GM21717 (cell line): ENCODE measurements at regions not wholly inside any gene's neighbourhood (a gene's known extent, or its start where the extent isn't known, plus 50 kb on each side); places are given as distances from the start of the nearest gene placed in this dataset.

Source experiments
- ATAC-seq: cut with Tn5 transposase; IDR thresholded peaks from one replicate; pipeline ENCODE4 v1.9.1; 2021; ENCODE audit warnings: mild to moderate bottlenecking, moderate library complexity; ENCODE audit not compliant: unreplicated experiment

- no peak for ATAC-seq
Observed at GRCh38 chr11:106399076-106399511, 321.6 kb downstream of the AASDHPPT start.

GRCh38 chr11:106399624-106400023 lies 322.2 kb downstream of the AASDHPPT start:
- no peak for ATAC-seq

GRCh38 chr11:106400949-106401570 lies 323.6 kb downstream of the AASDHPPT start:
- ATAC-seq = no peak

- no peak for ATAC-seq
Observed at GRCh38 chr11:106403751-106404150, 326.3 kb downstream of the AASDHPPT start.

GRCh38 chr11:106409222-106409621 lies 331.8 kb downstream of the AASDHPPT start:
- no peak for ATAC-seq

GRCh38 chr11:106409671-106410070 lies 332.2 kb downstream of the AASDHPPT start:
- ATAC-seq = no peak

- no peak for ATAC-seq
Observed at GRCh38 chr11:106410902-106411301, 333.4 kb downstream of the AASDHPPT start.

- no peak for ATAC-seq
Observed at GRCh38 chr11:106413222-106413621, 335.8 kb downstream of the AASDHPPT start.

- no peak for ATAC-seq
Observed at GRCh38 chr11:106415510-106415909, 338.0 kb downstream of the AASDHPPT start.

- no peak for ATAC-seq
Observed at GRCh38 chr11:106418791-106419190, 341.3 kb downstream of the AASDHPPT start.

- no peak for ATAC-seq
Observed at GRCh38 chr11:106420048-106420665, 342.7 kb downstream of the AASDHPPT start.

- ATAC-seq = no peak
Observed at GRCh38 chr11:106420686-106421085, 343.2 kb downstream of the AASDHPPT start.

GRCh38 chr11:106421676-106422292 lies 344.3 kb downstream of the AASDHPPT start:
- ATAC-seq = no peak

GRCh38 chr11:106422583-106422982 lies 345.1 kb downstream of the AASDHPPT start:
- ATAC-seq = no peak

GRCh38 chr11:106424111-106424510 lies 346.6 kb downstream of the AASDHPPT start:
- no peak for ATAC-seq

- no peak for ATAC-seq
Observed at GRCh38 chr11:106425819-106426218, 348.4 kb downstream of the AASDHPPT start.

GRCh38 chr11:106426696-106427095 lies 349.2 kb downstream of the AASDHPPT start:
- ATAC-seq = no peak

GRCh38 chr11:106427736-106428135 lies 350.3 kb downstream of the AASDHPPT start:
- ATAC-seq = no peak

- no peak for ATAC-seq
Observed at GRCh38 chr11:106442032-106442431, 364.6 kb downstream of the AASDHPPT start.

- no peak for ATAC-seq
Observed at GRCh38 chr11:106446302-106446701, 368.8 kb downstream of the AASDHPPT start.

GRCh38 chr11:106446955-106447354 lies 369.5 kb downstream of the AASDHPPT start:
- no peak for ATAC-seq

GRCh38 chr11:106447631-106448191 lies 370.2 kb downstream of the AASDHPPT start:
- no peak for ATAC-seq
